GM13977 (cell line): ENCODE measurements at regions not wholly inside any gene's neighbourhood (a gene's known extent, or its start where the extent isn't known, plus 50 kb on each side); places are given as distances from the start of the nearest gene placed in this dataset.

Experiments used
- DNase-seq: peaks from one replicate; pipeline ENCODE4 v3.0.0; 2012; ENCODE audit warnings: low spot score
- CTCF ChIP-seq: IDR thresholded peaks from 2 replicates; pipeline ENCODE4 v1.5.1; 2012; ENCODE audit warnings: mild to moderate bottlenecking, control low read depth; ENCODE audit not compliant: insufficient read depth; ENCODE audit errors: extremely low read depth, missing control alignments
- in situ Hi-C: fragments of 300-500 bp; cut with MboI; formaldehyde crosslinking; loops from one replicate; pipeline ENCODE4 v1.12.0; 2022; ENCODE audit warnings: low sequenced_read_pairs, low pct_unique_long_range_greater_than_20kb, mixed read lengths, inconsistent platforms; ENCODE audit not compliant: unreplicated experiment

- no peak for TF ChIP-seq CTCF
- peak; percentile 58 for DNase-seq
- in situ Hi-C loops: no loop called here
Observed at GRCh38 chr6:21648475-21649050, 55.0 kb downstream of the SOX4 start.

DNA sequence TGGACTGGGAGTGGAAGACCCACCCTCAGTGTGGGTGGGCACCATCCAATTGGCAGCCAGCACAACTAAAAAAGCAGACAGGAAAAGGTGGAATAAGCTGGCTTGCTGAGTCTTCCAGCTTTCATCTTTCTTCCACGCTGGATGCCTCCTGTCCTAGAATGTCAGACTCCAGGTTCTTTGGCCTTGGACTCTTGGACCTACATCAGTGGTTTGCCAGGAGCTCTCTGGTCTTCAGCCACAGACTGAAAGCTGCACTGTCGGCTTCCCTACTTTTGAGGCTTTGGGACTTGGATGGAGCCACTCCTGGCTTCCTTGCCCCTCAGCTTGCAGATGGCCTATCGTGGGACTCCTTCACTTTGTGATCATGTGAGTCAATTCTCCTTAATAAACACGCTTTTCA, 59.8 kb downstream of the SOX4 start:
- in situ Hi-C loops: no loop called here
- TF ChIP-seq CTCF: no peak
- no peak for DNase-seq

DNA sequence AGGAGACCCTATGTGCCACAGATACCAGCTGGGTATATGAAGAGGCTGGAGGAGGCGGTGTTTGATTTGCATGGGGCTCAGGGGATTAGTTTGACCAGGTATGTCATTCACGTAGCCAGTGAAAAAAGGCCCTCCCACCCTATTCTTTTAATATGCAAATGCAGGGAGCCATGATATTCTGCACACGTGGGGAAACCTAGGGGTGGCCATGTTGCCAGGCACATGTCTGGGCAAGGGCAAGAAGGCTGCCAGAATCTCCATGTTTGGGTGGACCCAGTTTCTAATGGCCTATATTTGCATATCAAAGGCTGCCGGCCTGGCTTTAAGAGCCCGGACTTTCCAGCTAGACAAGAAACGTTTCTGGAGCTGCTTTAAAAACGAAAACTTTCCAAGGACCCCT, 60.4 kb downstream of the SOX4 start:
- in situ Hi-C loops: no loop called here
- TF ChIP-seq CTCF: no peak
- no peak for DNase-seq

DNA sequence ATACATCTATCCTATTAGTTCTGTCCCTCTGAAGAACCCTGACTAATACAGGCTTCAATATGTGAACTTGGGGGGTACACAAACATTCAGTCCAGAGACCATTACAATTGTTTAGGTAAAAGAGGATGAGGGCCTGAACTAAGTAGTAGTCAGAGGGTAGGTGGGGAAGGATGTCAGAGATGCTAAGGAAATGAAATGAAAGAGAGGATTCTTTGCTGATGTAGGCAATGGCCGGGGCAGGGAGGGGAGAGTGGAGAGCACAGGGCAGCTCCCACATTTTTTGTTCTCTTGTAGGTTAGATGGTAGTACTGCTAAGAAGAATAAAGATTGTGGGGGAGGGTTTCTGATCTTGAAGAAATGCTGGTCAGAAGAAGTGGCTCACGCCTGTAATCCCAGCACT, 60.8 kb downstream of the SOX4 start:
- DNase-seq: no peak
- in situ Hi-C loops: no loop called here
- TF ChIP-seq CTCF: no peak

DNA sequence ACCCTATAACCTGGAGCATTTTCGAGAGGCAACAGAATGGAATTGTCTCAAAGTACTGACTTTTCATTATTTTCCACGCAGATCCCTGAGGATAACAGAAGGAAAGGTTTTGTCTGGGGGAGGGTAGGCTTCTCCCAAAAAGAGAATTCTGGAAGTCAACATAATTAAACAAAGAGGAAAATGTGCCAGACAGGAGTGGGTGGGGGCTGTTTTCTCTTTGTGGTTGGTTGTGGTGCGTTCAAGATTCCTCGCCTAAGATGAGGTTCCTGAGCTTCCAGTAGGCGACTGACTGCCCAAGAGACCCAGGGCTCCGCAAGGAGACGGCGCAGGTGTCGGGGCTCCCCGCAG, 70.4 kb downstream of the SOX4 start:
- no peak for DNase-seq
- in situ Hi-C loops: no loop called here
- TF ChIP-seq CTCF: no peak

GRCh38 chr6:21664314-21665109, 71.0 kb downstream of the SOX4 start:
- in situ Hi-C loops: no loop called here
- DNase-seq: peak; percentile 37
- TF ChIP-seq CTCF: no peak

GRCh38 chr6:21665110-21665391, 71.5 kb downstream of the SOX4 start:
- TF ChIP-seq CTCF: no peak
- in situ Hi-C loops: no loop called here
- DNase-seq: no peak
